Loucy (cell line): ENCODE measurements at regions not wholly inside any gene's neighbourhood (a gene's known extent, or its start where the extent isn't known, plus 50 kb on each side); places are given as distances from the start of the nearest gene placed in this dataset.
"Not testable (repeated sequence)": the region's sequence is repeated elsewhere in the genome, so short reads cannot be mapped to it uniquely, and the experiment has no call there.

Source experiments
- H2AFZ ChIP-seq: fragments of 200-600 bp; sonication (generic); 2 replicates; pipeline ENCODE4 v1.6.0; 2016; ENCODE audit warnings: antibody characterized with exemption, mild to moderate bottlenecking, low read length, moderate library complexity
- H3F3A ChIP-seq: fragments of 200-600 bp; 2 replicates; pipeline ENCODE4 v1.6.0; 2016; ENCODE audit warnings: antibody characterized with exemption, low read depth, mild to moderate bottlenecking
- H3K27me3 ChIP-seq: fragments of 200-600 bp; sonication (generic); 2 replicates; pipeline ENCODE4 v1.6.1; 2014; ENCODE audit warnings: low read length, mild to moderate bottlenecking; ENCODE audit not compliant: insufficient read depth, poor library complexity, severe bottlenecking
- H3K36me3 ChIP-seq: fragments of 200-600 bp; sonication (generic); 2 replicates; pipeline ENCODE4 v1.6.1; 2016; ENCODE audit warnings: low read length; ENCODE audit not compliant: insufficient read depth
- H3K4me1 ChIP-seq: fragments of 200-600 bp; sonication (generic); 2 replicates; pipeline ENCODE4 v1.5.1; 2014; ENCODE audit warnings: low read length, mild to moderate bottlenecking; ENCODE audit not compliant: insufficient read depth, poor library complexity, severe bottlenecking
- H3K4me2 ChIP-seq: fragments of 200-600 bp; sonication (generic); 2 replicates; pipeline ENCODE4 v1.6.0; 2014; ENCODE audit warnings: antibody characterized with exemption, low read length, low read depth, mild to moderate bottlenecking; ENCODE audit not compliant: poor library complexity, severe bottlenecking
- H3K4me3 ChIP-seq: fragments of 200-600 bp; sonication (generic); 2 replicates; pipeline ENCODE4 v1.5.1; 2014; ENCODE audit warnings: low read length, mild to moderate bottlenecking, mixed read lengths; ENCODE audit not compliant: poor library complexity, severe bottlenecking
- H3K79me2 ChIP-seq: fragments of 200-600 bp; sonication (generic); 2 replicates; pipeline ENCODE4 v1.6.1; 2014; ENCODE audit warnings: low read length; ENCODE audit not compliant: insufficient read depth
- H3K9ac ChIP-seq: fragments of 200-600 bp; sonication (generic); 2 replicates; pipeline ENCODE4 v1.6.0; 2014; ENCODE audit warnings: mild to moderate bottlenecking, low read depth, low read length, moderate library complexity; ENCODE audit not compliant: poor library complexity, severe bottlenecking
- H3K9me2 ChIP-seq: fragments of 200-600 bp; sonication (generic); replicated peaks from 2 replicates; pipeline ENCODE4 v1.6.1; 2016; ENCODE audit warnings: low read depth, low read length, mixed read lengths
- H3K9me3 ChIP-seq: fragments of 200-600 bp; sonication (generic); 2 replicates; pipeline ENCODE4 v1.6.1; 2014; ENCODE audit warnings: mild to moderate bottlenecking, antibody characterized with exemption, low read length, low read depth; ENCODE audit not compliant: insufficient read depth
- H4K20me1 ChIP-seq: fragments of 200-600 bp; sonication (generic); 2 replicates; pipeline ENCODE4 v1.6.0; 2014; ENCODE audit warnings: antibody characterized with exemption, low read length, mild to moderate bottlenecking; ENCODE audit not compliant: insufficient read depth, poor library complexity, severe bottlenecking
- EZH2phosphoT487 ChIP-seq: fragments of 200-600 bp; IDR thresholded peaks from 2 replicates; pipeline ENCODE4 v1.6.1; 2018; ENCODE audit warnings: antibody characterized with exemption, mild to moderate bottlenecking, moderate library complexity, borderline replicate concordance
- TF ChIP-seq, protein P1 (sequence below): fragments of 200-600 bp; sonication (generic); conservative IDR thresholded peaks from 2 replicates; pipeline ENCODE4 v1.5.1; 2014; ENCODE audit warnings: mild to moderate bottlenecking, antibody characterized with exemption, low read length

DNA sequence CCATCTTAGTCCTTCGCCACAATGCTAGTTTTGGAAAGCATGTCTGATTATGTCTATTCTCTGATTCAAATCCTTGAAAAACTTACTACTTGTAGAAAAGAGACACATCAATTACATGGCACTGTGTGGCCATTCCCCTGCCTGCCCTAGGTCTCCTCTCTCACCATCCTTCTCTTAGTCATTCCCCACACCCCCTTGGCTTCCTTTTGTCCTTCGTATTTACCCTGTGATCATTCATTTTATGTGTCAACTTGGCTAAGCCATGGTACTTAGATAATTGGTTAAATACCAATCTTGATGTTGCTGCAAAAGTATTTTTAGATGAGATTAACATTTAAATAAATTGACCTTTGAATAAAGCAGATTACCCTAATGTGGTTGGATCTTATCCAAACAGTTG lies 122.9 kb upstream of the CDH11 start:
- Histone ChIP-seq H3K4me2 (no peak overlapping the region), H3K27me3 (no peaks in the 10 kb centered on the region), H3K36me3 (no peaks in the 10 kb centered on the region), H3K4me3 (no peak overlapping the region), H3K4me1 (no peaks in the 10 kb centered on the region), H4K20me1 (no peaks in the 10 kb centered on the region), H3K9ac (no peak overlapping the region), H3K9me3 (no peaks in the 10 kb centered on the region), H3K79me2 (no peaks in the 10 kb centered on the region), H3F3A (no peaks in the 10 kb centered on the region), H2AFZ (no peak overlapping the region), H3K9me2 (no peaks in the 10 kb centered on the region)
- TF ChIP-seq, protein P1, sequence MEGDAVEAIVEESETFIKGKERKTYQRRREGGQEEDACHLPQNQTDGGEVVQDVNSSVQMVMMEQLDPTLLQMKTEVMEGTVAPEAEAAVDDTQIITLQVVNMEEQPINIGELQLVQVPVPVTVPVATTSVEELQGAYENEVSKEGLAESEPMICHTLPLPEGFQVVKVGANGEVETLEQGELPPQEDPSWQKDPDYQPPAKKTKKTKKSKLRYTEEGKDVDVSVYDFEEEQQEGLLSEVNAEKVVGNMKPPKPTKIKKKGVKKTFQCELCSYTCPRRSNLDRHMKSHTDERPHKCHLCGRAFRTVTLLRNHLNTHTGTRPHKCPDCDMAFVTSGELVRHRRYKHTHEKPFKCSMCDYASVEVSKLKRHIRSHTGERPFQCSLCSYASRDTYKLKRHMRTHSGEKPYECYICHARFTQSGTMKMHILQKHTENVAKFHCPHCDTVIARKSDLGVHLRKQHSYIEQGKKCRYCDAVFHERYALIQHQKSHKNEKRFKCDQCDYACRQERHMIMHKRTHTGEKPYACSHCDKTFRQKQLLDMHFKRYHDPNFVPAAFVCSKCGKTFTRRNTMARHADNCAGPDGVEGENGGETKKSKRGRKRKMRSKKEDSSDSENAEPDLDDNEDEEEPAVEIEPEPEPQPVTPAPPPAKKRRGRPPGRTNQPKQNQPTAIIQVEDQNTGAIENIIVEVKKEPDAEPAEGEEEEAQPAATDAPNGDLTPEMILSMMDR = no peak
- TF ChIP-seq EZH2phosphoT487 = no peak

- no peaks in the 10 kb centered on the region for H3F3A ChIP-seq
- no peaks in the 10 kb centered on the region for H3K4me1 ChIP-seq
- no peak overlapping the region for H2AFZ ChIP-seq
- H3K9me3 ChIP-seq = no peaks in the 10 kb centered on the region
- no peaks in the 10 kb centered on the region for H4K20me1 ChIP-seq
- no peaks in the 10 kb centered on the region for H3K27me3 ChIP-seq
- TF ChIP-seq, protein P1 = no peak
- TF ChIP-seq EZH2phosphoT487 = no peak
- no peaks in the 10 kb centered on the region for H3K9me2 ChIP-seq
- no peaks in the 10 kb centered on the region for H3K79me2 ChIP-seq
- no peak overlapping the region for H3K4me3 ChIP-seq
- no peaks in the 10 kb centered on the region for H3K36me3 ChIP-seq
- no peak overlapping the region for H3K4me2 ChIP-seq
- H3K9ac ChIP-seq = no peak overlapping the region
Observed at GRCh38 chr16:65235339-65236177, 113.7 kb upstream of the CDH11 start.

GRCh38 chr16:65234721-65235320 lies 113.0 kb upstream of the CDH11 start:
- not testable (repeated sequence) for H3K9me2 ChIP-seq, H3K9ac ChIP-seq, H3K79me2 ChIP-seq, H3K4me1 ChIP-seq, H2AFZ ChIP-seq, H3F3A ChIP-seq, H3K4me3 ChIP-seq, H3K4me2 ChIP-seq, H3K9me3 ChIP-seq, H3K27me3 ChIP-seq, H4K20me1 ChIP-seq, H3K36me3 ChIP-seq
